NCI-H2196 (cell line): ENCODE measurements at regions not wholly inside any gene's neighbourhood (a gene's known extent, or its start where the extent isn't known, plus 50 kb on each side); places are given as distances from the start of the nearest gene placed in this dataset.
A peak's percentile ranks its signal among the peaks of the same experiment; 100 is the strongest.
"Not testable (repeated sequence)": the region's sequence is repeated elsewhere in the genome, so short reads cannot be mapped to it uniquely, and the experiment has no call there.

ENCODE experiments used
- DNase-seq: peaks from one replicate; lab custom pipeline; 2025; ENCODE audit not compliant: unreplicated experiment; lab: John Stamatoyannopoulos, UW

DNA sequence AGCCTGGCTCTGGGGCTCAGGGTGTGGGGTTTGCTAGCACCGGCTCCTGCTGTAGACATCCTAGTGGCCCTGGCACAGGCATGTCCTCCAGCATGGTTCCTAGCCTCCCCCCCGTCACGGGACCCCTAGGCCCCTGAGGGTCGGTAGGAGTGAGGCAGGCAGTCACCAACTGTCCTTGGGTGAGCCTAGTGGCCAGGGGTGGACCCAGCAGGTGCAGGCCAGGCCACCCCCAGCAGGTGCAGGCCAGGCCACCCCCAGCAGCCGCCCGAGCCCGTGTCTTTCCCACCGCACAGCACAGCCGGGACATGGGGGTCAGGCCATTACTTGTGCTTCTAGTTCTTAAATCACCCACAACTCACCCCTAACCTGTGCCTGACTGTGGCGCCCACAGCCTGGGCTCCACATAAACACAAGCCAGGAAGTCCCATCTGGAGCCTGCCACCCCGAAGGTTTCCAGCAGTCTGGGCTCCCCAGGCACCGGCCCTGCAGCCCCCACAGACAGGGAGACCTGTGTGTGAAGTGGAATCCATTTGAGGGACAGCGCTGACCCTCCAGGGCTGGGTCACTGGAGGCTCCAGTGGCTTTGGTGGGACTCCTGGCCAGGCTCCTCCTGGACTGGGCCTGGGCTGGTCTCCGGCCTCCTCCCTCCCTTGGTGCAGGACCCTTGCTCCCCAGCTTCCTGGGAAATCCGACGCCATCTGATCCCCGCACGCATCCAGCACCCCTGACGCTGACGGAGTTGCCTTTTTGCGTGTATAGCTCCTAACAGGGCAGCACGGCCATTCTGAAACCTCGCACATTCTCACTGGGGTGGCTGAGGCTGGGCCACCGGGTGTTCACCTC, 114.1 kb upstream of the LPCAT1 start:
- no peak for DNase-seq

DNA sequence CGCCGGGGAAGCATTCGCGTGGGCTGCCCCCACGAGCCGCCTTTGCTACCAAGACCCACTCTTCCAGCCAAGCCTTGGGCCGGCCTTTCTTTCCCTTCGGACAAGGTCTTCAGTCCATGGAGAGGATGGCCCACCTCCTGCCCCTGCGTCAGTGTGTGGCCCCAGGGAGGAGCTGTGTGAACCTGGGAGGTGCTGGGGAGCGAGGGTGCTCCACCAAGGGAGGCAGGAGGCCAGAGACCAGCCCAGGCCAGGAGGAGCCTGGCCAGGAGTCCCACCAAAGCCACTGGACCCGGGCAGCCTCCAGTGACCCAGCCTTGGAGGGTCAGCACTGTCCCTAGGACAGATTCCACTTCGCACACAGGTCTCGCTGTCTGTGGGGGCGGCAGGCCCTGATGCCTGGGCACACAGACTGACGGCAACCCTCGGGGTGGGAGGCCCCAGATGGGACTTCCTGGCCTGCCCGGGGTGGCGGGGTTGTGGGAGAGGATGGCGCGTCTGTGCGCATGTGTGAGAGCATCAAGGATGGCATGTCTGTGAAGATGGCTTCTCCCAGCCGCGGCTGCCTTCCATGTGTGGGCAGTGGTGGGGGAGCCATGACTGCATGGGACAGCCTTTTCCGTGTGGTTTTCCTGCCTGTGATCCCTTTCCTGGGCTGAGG, 113.3 kb upstream of the LPCAT1 start:
- DNase-seq: no peak

DNA sequence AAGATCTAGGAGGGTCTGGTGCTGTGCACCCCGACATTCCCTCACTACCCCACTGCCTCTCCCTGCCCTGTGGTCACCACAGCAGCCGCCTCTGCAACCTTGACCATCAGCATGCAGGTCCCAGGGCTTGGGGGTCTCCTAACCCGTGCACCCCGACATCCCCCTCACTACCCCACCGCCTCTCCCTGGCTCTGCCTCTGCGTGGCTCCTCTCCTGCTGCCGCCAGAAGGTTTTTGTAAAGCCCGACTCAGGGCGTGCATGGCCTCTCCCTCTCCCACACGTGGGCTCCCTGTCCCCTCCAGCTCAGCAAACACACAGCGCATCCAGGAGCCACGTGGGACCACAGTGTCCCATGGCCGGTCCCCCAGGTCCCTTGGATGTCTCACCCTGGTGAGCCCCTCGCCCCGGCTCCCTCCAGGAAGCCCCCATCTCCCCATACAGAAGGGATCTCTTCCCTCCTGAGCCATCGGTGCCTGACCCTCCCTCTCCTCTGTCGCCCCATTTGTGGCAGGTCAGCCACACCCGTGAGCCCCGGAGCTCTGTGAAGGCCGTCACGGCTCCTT, 112.5 kb upstream of the LPCAT1 start:
- not testable (repeated sequence) for DNase-seq

DNA sequence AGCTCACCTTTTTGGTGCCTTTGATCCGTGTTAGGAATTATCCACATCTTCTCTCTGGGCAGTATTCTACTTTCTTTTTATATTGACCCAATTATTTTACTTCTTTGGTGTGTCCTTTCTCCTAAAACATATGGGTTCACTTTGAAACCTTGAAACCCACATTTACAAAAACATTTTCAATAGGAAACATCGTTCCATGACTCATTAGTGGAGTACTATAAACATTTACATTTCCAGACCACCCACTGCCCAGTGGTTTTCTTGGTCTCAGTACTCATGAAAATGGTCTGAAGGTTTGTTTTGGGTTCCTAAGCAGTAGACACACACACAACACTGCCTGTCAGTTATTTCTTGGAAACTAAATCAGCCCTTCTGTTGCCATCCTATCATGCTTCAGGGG, 111.7 kb upstream of the LPCAT1 start:
- not testable (repeated sequence) for DNase-seq

DNA sequence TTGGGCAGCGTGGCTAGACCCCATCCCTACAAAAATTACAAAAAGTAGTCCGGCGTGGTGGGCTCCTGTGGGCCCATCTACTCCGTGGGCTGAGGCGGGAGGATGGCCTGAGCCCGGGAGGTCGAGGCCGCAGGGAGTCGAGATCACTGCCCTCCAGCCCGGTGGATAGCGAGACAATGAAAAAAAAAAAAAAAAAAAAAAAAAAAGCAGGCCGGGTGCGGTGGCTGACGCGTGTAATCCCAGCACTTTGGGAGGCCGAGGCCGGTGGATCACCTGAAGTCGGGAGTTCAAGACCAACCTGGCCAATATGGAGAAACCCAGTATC, 110.5 kb upstream of the LPCAT1 start:
- no peak for DNase-seq

DNA sequence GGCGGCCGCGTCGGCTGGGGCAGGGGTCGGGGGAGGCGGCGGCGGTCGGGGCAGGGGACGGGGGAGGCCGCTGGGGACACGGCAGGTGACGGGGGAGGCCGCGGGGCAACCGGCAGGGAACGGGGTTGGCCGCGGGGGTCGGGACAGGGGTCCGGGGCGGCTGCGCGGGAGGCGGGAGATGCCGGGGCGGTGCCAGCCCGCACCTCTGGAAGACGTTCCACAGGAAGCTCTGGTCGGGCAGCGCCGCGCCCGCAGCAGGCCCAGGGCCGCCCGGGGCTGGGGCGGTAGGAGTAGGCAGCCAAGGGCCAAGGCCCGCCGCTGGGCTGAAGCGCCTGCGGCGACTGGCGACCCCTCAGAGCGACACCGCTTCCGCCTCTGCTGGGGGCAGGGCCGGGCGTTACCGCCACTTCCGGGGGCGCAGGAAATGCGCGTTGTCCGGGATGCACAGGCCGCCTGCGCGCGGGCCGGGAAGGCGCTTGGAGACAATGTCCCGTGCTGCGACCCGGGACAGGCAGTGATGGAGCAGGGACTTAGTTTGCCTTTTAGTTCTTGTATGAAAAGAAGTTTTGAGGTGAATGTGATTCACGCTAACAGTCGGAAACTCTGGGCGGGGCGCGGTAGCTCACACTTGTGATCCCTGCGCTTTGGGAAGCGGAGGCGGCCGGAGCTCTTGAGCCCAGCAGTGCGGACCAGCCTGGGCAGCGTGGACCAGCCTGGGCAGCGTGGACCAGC, 110.0 kb upstream of the LPCAT1 start:
- peak; percentile 43 for DNase-seq

DNA sequence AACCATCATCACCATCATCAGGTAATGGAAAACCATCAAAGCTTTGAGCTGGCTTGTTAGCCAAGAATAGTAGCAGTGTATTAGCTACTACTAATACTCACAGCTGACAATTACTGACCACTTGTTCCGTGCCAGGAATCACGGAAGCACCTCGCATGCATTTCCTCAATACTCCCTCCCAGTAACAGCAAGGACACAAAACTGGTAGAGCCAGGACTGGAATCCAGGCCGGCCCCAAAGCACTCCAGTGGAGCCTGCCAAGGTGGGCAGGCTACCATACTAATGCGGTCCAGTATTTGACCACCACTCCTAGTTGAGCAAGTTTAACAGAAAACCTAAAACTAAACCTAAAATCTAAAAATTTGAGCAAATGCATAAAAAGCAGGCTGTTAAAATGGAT, 107.2 kb upstream of the LPCAT1 start:
- DNase-seq: not testable (repeated sequence)

DNA sequence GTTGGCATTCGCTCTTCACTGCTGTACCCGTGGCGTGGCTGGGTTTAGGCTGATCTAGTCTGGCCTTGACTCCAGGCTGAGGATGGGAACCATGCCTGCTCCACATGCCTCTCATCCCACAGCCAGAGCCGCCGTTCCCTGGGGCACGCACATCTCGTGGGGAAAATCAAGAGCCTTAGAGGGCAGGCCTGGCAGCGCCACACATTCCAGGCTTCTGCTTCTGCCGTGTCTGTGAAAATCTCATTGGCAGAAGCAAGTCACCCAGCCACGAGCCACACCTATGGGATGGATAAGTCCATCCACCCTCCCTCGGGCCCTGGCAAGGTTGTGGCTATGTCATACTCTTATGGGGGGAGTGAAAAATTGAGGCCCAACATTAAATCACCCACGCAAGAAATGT, 102.6 kb upstream of the LPCAT1 start:
- not testable (repeated sequence) for DNase-seq

DNA sequence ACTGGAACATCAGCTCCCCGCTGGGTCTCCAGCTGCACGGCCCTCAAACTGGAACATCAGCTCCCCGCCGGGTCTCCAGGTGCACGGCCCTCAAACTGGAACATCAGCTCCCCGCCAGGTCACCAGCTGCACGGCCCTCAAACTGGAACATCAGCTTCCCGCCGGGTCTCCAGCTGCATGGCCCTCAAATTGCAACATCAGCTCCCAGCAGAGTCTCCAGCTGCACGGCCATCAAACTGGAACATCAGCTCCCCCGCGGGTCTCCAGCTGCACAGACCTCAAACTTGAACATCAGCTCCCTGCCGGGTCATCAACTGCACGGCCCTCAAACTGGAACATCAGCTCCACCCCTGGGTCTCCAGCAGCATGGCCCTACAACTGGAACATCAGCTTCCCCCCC, 95.8 kb upstream of the LPCAT1 start:
- DNase-seq: not testable (repeated sequence)

DNA sequence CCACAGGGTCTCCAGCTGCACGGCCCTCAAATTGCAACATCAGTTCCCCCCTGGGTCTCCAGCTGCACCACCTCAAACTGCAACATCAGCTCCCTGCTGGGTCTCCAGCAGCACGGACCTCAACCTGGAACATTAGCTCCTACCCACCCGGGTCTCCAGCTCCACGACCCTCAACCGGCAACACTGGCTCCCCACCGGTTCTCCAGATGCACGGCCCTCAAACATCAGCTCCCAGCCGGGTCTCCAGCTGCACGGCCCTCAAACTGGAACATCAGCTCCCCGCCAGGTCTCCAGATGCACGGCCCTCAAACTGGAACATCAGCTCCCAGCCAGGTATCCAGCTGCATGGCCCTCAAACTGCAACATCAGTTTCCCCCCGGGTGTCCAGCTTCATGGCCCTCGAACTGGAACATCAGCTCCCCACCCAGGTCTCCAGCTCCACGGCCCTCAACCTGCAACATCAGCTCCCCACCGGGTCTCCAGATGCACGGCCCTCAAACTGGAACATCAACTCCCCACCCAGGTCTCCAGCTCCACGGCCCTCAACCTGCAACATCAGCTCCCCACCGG, 94.6 kb upstream of the LPCAT1 start:
- not testable (repeated sequence) for DNase-seq

DNA sequence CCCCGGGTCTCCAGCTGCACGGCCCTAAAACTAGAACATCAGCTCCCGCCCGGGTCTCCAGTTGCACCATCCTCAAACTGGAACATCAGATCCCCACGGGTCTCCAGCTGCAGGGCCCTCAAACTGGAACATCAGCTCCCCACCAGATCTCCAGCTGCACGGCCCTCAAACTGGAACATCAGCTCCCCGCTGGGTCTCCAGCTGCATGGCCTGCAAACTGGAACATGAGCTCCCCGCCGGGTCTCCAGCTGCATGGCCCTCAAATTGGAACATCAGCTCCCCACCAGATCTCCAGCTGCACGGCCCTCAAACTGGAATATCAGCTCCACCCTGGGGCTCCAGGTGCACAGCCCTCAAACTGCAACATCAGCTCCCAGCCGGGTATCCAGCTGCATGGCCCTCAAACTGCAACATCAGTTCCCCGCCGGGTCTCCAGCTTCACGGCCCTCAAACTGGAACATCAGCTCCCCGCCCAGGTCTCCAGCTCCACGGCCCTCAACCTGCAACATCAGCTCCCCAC, 93.5 kb upstream of the LPCAT1 start:
- DNase-seq: not testable (repeated sequence)

DNA sequence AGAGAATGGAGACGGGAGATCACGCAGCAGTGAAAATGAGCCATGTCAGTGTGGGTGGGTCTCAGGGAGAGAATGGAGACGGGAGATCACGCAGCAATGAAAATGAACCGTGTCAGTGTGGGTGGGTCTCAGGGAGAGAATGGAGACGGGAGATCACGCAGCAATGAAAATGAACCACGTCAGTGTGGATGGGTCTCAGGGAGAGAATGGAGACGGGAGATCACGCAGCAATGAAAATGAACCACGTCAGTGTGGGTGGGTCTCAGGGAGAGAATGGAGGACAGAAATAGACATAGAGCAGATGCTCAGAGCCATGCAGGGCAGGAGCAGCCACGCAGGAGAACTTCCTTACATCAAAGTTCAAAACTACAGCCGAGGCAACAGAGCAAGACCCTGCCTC, 89.8 kb upstream of the LPCAT1 start:
- DNase-seq: not testable (repeated sequence)

DNA sequence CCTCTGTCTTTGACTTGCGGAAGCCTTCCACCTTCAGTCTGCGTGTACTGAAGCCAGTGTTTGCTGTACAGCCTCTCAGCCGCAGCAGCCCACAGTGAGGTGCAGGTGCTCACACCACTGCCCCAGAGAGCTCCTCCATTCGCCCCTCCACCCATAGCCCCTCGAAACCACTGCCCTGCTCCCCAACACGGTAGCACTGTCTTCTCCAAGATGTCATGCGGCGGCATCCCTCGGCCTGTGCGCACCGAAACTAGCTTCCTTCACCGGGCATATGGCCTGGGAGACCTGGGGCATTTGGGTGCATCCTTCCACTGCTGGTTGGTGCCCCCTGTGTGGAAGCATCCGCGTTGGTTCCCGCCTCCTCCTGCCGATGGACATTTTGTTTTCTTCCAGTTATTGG, 86.8 kb upstream of the LPCAT1 start:
- DNase-seq: not testable (repeated sequence)

DNA sequence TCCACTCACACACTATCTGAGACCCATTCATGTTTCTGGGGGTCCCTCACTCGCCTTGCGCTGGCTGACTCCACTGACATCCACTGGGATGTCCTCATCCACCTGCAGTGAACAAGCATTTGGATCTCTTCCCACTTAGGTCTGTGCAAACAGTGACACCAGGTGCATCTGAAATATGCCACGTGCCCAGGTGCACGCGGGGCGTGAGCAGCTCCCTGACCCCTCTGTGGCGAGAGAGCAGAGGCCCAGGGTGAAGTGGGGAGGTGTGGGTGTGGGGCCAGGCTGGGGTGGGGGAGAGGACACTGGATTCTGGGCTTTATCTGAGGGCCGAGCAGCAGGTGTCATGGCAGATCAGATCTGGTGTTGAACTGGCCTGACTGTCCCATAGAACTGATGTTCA, 85.4 kb upstream of the LPCAT1 start:
- DNase-seq: peak; percentile 57

DNA sequence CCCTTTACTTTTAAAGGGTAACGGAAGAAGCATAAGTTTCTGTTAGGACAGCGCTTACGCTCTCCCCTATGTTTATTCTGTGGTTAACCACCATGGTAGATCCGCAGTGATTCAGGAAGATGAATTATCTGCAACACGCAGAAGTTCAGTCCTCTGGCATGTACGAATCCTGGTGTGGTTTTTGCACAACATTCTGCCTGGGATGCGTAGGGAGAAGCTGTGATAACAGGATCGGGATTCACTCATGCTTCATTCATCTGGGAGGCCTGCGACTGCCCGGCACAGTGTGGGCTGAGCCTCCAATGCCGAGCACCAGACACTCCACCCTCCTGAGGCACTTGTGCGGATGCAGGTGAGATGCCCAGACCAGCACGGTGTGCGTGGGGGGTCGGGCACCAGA, 84.6 kb upstream of the LPCAT1 start:
- not testable (repeated sequence) for DNase-seq

DNA sequence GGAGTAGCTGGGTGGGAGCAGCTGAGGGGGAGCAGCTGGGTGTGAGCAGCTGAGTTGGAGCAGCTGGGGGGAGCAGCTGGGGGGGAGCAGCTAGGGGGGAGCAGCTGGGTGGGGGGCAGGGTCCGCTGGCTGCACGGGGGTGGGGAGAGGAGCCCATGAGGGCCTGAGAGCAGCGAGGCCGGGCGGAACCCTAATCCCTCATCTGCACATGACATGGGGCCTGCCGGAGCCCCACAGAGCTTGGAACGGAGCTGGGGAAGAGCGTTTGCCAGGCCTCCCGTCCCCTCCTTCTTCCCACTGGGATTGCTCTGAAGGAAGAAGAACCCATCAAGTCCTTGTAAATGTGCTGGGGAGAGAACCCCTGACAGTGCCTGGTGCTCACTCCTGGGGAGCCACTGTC, 83.2 kb upstream of the LPCAT1 start:
- DNase-seq: not testable (repeated sequence)

DNA sequence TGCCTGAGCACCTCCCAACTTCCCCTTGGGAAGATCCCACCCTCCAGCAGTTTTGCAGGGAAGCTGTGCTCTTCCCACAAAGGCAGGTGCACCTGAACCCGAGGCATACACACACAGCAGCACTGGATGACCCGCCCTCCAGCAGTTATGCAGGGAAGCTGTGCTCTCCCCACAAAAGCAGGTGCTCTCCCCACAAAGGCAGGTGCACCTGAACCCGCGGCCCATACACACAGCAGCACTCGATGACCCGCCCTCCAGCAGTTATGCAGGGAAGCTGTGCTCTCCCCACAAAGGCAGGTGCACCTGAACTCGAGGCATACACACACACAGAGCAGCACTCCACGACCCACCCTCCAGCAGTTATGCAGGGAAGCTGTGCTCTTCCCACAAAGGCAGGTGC, 80.2 kb upstream of the LPCAT1 start:
- peak; percentile 72 for DNase-seq

DNA sequence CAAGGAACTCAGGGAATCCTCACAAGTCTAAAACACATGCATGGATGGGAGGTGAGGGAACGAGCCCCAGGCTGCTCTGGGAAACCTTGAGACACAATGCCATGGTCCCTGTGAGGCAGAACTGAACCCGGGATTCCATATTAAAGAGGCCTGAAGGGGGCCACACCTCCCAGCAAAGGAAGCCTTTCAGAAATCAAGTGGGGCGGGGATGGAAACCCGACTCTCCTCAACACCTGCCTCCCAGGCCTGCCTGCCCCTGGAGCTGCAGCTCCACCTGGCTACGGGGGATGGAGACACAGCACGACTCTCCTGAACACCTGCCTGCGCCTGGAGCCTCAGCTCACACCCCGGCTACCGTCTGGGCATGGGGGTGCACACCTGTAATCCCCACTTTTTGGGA, 77.8 kb upstream of the LPCAT1 start:
- DNase-seq: peak; percentile 82

DNA sequence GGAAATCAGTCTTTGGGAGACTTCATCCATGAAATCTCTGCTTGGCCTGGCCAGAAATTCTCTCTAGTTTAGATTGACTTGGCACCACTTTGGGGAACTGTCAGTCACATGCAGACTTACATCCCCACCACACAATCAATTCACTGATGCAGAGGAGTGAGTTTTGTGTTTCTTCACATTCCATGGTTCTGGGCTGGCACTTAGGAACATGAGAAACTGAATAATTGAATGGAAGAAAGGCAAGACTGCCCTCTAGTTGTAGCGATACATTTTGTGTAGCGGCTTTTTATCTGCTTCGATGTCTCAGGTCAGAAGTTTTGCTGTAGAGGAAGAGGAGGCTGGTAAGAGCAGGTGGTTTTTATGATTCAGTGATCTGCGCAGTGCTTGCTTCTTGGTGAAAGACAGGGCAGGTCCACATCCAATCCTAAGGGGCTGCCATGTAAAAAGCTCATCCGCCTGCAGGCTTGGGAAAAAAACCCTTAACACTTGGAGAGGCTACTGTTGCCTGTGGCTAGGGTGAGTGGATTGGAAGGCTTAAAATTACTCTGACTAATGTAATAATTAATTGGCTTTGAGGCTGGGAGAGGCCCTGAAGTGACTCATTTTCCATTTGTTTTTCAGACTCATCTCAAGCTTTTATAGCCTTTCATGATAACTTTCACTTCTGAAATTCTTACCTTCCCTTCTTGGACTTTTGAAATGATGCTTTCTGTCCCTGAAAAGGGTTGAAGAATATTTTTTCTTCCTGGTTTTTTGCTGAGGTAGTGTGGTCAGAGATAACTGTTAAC, 75.4 kb upstream of the LPCAT1 start:
- peak; percentile 10 for DNase-seq

DNA sequence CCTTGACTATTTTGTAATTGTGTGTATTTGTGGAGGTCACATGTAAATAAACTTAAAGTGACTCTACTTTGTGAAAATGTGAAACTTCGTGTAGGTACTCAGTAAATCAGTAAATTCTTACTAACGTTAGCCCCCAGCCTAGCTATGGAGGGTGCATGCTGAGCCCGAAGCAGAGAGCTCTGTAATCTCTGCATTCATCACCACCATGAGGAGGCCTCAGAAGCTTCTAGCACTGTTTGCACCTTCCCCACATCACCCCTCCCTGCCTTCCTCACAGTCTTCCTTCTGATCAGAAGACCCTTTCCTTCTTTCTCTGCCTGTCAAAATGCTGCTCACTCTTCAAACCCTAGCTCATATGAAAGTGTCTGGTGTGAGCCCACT, 73.3 kb upstream of the LPCAT1 start:
- not testable (repeated sequence) for DNase-seq
